ENCODE measurements at regions not wholly inside any gene's neighbourhood (a gene's known extent, or its start where the extent isn't known, plus 50 kb on each side); places are given as distances from the start of the nearest gene placed in this dataset.

GRCh38 chr20:21601799-21602198 lies 87.9 kb upstream of the NKX2-2 start:
- TF ChIP-seq CTCF (IDR thresholded peaks at IDR 0.05 in 2 of 3, conservative IDR thresholded peaks at IDR 0.05 in 1 of 3; ENCODE audit: insufficient read depth in 2 of 3, low read depth in 1 of 3, low read length in 3 of 3) (no peak), PCBP2 (IDR thresholded peaks at IDR 0.05; ENCODE audit: low read depth, low read length, poor library complexity, severe bottlenecking) (no peak), CSDE1 (IDR thresholded peaks at IDR 0.05) (no peak), PATZ1 (CRISPR knock-in tag; IDR thresholded peaks at IDR 0.05; ENCODE audit: borderline replicate concordance) (no peak)
- TF ChIP-seq, protein P1, sequence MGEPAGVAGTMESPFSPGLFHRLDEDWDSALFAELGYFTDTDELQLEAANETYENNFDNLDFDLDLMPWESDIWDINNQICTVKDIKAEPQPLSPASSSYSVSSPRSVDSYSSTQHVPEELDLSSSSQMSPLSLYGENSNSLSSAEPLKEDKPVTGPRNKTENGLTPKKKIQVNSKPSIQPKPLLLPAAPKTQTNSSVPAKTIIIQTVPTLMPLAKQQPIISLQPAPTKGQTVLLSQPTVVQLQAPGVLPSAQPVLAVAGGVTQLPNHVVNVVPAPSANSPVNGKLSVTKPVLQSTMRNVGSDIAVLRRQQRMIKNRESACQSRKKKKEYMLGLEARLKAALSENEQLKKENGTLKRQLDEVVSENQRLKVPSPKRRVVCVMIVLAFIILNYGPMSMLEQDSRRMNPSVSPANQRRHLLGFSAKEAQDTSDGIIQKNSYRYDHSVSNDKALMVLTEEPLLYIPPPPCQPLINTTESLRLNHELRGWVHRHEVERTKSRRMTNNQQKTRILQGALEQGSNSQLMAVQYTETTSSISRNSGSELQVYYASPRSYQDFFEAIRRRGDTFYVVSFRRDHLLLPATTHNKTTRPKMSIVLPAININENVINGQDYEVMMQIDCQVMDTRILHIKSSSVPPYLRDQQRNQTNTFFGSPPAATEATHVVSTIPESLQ (CRISPR knock-in tag; IDR thresholded peaks at IDR 0.05) = no peak

Measured in K562 (cell line).